Activated T-cell treated with anti-CD3 and anti-CD28 coated beads, Interleukin-2, amount 50 U/mL, for 4 hours (primary cell): ENCODE measurements at regions not wholly inside any gene's neighbourhood (a gene's known extent, or its start where the extent isn't known, plus 50 kb on each side); places are given as distances from the start of the nearest gene placed in this dataset.

Source experiments
- ATAC-seq, 2 donors: fragments of 200-7000 bp; cut with Tn5 transposase; one replicate each; pipeline ENCODE4 v1.10.0; 2021
- DNase-seq: peaks from one replicate; pipeline ENCODE4 v3.0.0-alpha.2; 2020
- H3K27me3 Mint-ChIP-seq: one replicate; pipeline ENCODE4 v1.8.0; 2021; ENCODE audit warnings: low read depth, mixed read lengths
- H3K36me3 Mint-ChIP-seq: one replicate; pipeline ENCODE4 v1.8.0; 2022; ENCODE audit warnings: mixed read lengths; ENCODE audit not compliant: insufficient read depth
- H3K4me1 Mint-ChIP-seq: one replicate; pipeline ENCODE4 v1.8.0; 2021; ENCODE audit warnings: low read depth, mixed read lengths
- H3K4me3 Mint-ChIP-seq: one replicate; pipeline ENCODE4 v1.8.0; 2021; ENCODE audit warnings: mild to moderate bottlenecking, moderate library complexity, mixed read lengths
- H3K9me3 Mint-ChIP-seq: one replicate; pipeline ENCODE4 v1.8.0; 2021; ENCODE audit warnings: mixed read lengths

DNA sequence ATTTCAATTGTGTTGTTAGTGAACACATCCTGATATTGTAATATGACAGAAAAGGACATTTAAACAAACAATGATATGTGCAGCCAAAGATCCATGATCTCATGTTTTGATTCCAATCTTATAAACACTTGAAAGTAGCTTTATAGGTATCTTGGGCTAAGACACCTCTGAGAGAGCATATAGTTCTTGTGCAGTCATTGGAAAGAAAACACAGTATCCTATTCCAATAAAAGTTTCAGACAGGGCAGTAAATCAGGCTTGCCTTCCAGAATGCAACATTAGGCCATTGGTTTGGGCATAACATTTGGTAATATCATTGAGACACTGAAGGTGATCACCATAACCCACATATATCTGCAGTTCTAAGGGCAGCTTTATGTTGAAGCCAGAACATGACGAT is 188.3 kb upstream of the HCCS start:
- H3K36me3 Mint-ChIP-seq: no peaks in the 10 kb centered on the region
- no peaks in the 10 kb centered on the region for H3K4me1 Mint-ChIP-seq
- H3K9me3 Mint-ChIP-seq: peaks cover 7% of the 10 kb centered on the region
- no peak overlapping the region for H3K4me3 Mint-ChIP-seq
- DNase-seq (no peak), ATAC-seq (no peak)
- H3K27me3 Mint-ChIP-seq: no peaks in the 10 kb centered on the region

DNA sequence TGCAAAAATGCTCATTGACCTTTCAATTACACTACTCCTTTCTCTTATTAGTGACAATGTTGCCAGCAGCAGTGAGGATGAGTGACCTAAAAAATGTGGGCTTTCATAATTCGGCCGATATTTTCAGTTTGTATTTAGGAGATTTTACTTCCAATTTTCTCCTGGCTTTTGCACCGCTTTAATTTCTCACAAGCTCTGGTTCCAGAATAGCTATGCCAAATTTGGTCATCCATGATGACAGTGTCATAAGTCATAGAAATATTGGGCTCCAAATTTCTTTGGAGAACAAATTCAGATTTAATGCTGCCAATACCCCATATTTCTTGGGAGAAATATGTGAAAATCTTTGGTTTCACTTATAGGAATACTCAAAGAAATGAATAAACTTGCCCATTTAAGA is 187.7 kb upstream of the HCCS start:
- peaks cover 7% of the 10 kb centered on the region for H3K9me3 Mint-ChIP-seq
- H3K27me3 Mint-ChIP-seq: no peaks in the 10 kb centered on the region
- H3K4me1 Mint-ChIP-seq: no peaks in the 10 kb centered on the region
- H3K36me3 Mint-ChIP-seq: no peaks in the 10 kb centered on the region
- DNase-seq (no peak), ATAC-seq (no peak)
- H3K4me3 Mint-ChIP-seq: no peak overlapping the region

DNA sequence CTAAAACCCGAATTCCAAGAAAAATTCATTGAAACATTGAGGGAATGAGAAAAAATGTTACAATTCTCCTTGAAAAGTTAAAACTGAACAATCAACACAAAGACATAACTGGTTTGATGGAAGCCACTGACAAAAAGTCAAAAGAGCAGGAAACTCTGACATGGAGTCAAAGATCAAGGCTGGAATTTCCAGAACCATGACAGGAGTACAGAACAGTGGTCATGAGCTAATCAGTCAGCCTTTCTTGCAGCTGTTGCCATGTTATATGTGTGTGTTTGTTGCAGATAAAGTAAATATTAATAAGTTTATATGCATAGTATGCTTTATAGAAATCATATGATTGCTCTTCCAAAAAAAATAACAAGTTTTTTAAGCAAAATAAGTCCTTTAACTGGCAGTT is 184.7 kb upstream of the HCCS start:
- DNase-seq: no peak
- Mint-ChIP-seq H3K36me3 (no peaks in the 10 kb centered on the region), H3K27me3 (no peaks in the 10 kb centered on the region), H3K4me3 (no peak overlapping the region), H3K4me1 (no peaks in the 10 kb centered on the region), H3K9me3 (peaks cover 10% of the 10 kb centered on the region)
- ATAC-seq: no peak

DNA sequence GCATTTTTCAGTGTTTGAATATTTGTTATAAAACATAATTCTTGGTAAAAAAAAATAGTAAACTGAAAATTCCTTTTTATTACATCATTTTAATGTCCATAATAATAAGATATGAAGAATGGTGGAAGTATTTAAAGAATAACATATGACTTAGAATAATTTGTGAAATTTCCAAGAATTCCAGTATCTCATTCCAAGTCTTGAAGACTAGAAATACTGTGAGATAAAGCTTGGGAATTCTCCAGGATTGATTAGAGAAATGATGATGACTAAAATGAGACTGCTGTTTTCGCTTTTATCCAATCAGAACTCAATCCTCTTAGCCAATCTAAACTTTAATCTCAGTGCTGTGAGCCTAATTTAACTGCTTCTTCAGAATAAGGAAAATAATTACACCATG is 184.2 kb upstream of the HCCS start:
- no peak for DNase-seq
- H3K4me1 Mint-ChIP-seq: no peaks in the 10 kb centered on the region
- no peaks in the 10 kb centered on the region for H3K36me3 Mint-ChIP-seq
- ATAC-seq: no peak
- H3K4me3 Mint-ChIP-seq: no peak overlapping the region
- H3K9me3 Mint-ChIP-seq: peaks cover 10% of the 10 kb centered on the region
- H3K27me3 Mint-ChIP-seq: no peaks in the 10 kb centered on the region

DNA sequence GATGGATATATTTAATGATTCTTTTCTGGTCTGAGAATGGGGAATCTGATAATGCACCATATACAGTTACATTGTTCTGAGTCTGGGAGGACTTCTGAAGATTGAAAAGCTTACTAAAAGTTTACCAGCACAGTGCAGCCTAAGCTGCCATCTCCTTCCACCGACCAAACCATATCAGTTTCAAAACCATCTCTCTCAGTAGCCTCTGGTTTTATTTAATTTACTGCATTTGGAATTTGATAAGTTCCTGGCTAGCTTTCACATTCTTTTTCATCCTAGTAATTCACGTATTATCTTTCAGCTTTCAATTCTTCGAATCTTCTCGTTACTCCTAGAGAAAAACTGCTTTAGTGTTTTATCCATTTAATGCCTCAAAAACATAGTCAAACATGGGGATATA is 181.4 kb upstream of the HCCS start:
- no peaks in the 10 kb centered on the region for H3K4me1 Mint-ChIP-seq
- H3K9me3 Mint-ChIP-seq: peaks cover 8% of the 10 kb centered on the region
- ATAC-seq (no peak), DNase-seq (no peak)
- H3K27me3 Mint-ChIP-seq: no peaks in the 10 kb centered on the region
- H3K36me3 Mint-ChIP-seq: no peaks in the 10 kb centered on the region
- H3K4me3 Mint-ChIP-seq: no peak overlapping the region

DNA sequence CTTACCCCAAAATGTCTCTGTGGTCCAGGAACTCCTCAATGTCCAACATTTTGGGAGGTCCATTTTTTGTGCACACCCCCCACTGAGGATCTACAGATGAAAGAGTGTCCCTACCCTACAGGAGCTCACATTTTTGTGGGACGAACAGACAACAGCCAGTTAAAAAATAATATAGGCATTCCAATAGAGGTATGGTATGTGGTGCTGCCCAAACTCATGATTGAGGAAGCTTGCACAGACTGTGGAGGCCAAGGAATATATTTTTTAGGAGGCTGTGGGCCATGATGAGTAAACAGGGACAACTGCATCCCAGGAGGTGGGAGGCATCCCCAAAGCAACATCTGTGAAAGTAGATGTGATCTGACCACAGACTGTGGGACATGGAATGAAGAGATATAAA is 181.0 kb upstream of the HCCS start:
- no peak for ATAC-seq
- no peaks in the 10 kb centered on the region for H3K36me3 Mint-ChIP-seq
- H3K4me1 Mint-ChIP-seq: no peaks in the 10 kb centered on the region
- no peak overlapping the region for H3K4me3 Mint-ChIP-seq
- DNase-seq: no peak
- H3K9me3 Mint-ChIP-seq: peaks cover 6% of the 10 kb centered on the region
- H3K27me3 Mint-ChIP-seq: no peaks in the 10 kb centered on the region

DNA sequence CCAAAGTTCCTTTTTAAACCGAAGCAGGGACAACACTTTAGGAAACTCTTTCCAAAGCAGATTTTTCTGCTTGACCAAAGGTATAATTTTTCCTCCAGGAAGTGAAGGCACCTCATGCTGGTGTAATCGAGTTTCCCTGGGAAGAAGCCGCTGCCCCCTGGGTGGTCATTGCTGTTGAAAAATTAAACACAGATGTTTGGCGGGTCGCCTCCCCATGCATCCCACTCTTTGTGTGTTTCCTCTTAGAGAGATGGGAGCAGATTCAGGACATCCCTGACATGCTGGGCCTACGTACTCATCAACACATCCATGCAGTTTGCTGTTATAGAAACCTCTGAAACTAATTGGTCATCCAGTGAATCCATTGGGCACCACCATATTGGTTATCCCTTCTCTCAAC is 179.2 kb upstream of the HCCS start:
- Mint-ChIP-seq H3K27me3 (no peaks in the 10 kb centered on the region), H3K36me3 (no peaks in the 10 kb centered on the region), H3K4me3 (no peak overlapping the region), H3K4me1 (no peaks in the 10 kb centered on the region), H3K9me3 (peaks cover 6% of the 10 kb centered on the region)
- no peak for ATAC-seq
- DNase-seq: no peak

DNA sequence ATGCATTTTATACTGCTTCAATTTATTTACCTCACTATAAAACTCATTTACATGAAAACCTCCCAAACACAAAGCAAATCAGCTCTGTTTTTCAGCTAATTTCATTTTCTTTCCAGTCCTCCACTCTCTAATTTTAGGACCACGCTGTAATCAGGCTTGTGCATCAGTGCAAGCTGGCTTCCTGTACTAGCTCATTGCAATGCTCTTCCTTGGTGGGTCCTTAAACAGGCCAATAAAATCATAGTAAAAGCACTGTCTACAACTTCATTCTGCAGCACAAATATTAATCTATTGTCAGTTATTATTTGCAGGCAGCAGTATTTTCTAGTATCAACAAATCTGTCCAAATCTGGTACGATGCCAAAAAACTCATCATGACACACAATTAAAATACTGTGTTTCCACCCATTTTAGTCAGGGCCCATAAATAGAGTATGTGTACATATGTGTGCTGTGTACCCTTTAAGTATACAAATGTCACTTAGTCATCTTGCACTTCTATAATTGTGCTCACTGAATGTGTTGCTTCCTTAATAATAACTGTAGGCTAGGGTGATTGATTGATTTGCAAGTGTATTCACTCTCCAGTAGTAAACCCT is 178.2 kb upstream of the HCCS start:
- DNase-seq: no peak
- no peak for ATAC-seq
- Mint-ChIP-seq H3K4me3 (no peak overlapping the region), H3K36me3 (no peaks in the 10 kb centered on the region), H3K9me3 (peaks cover 6% of the 10 kb centered on the region), H3K4me1 (no peaks in the 10 kb centered on the region), H3K27me3 (no peaks in the 10 kb centered on the region)

DNA sequence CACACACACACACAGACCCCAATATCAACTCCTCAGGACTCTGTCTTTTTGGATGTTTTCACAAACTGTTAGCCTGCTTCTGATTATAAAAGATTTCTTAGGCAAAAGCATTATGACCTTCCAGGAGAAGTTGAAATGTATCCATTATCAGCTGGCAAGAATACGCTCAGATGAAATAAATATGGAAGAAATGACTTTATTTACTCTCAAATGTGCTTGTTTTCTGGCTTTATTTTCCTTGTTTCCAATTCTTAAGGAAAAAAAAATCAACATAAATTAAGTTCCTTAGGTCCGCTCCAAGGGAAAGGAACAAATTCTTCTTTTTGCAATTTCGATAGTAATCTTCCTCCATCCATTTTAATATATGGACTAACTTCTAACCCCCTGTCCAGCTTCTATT is 175.6 kb upstream of the HCCS start:
- H3K9me3 Mint-ChIP-seq: peaks cover 5% of the 10 kb centered on the region
- no peak overlapping the region for H3K4me3 Mint-ChIP-seq
- no peaks in the 10 kb centered on the region for H3K27me3 Mint-ChIP-seq
- no peak for DNase-seq
- ATAC-seq: no peak
- no peaks in the 10 kb centered on the region for H3K4me1 Mint-ChIP-seq
- no peaks in the 10 kb centered on the region for H3K36me3 Mint-ChIP-seq

DNA sequence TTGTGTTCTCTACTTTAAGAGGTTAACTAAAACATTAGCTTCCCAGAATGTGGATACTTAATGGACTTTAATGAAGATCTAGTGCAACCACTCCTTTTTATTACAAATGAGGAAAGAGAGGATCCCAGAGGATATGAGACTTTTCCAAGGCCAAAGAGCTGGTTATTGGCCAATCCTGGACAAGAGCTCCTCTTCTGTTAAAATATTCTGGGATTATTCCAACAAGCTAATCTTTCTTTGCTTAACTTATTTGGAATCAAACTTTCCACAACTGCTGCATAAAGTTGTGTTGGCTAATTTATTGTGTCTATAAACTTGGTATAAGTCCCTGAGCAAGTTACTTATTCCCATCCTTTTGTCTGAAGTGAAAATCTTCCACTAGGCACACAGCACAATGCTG is 174.2 kb upstream of the HCCS start:
- no peak for DNase-seq
- no peak for ATAC-seq
- Mint-ChIP-seq H3K9me3 (no peaks in the 10 kb centered on the region), H3K4me3 (no peak overlapping the region), H3K36me3 (no peaks in the 10 kb centered on the region), H3K4me1 (no peaks in the 10 kb centered on the region), H3K27me3 (no peaks in the 10 kb centered on the region)

DNA sequence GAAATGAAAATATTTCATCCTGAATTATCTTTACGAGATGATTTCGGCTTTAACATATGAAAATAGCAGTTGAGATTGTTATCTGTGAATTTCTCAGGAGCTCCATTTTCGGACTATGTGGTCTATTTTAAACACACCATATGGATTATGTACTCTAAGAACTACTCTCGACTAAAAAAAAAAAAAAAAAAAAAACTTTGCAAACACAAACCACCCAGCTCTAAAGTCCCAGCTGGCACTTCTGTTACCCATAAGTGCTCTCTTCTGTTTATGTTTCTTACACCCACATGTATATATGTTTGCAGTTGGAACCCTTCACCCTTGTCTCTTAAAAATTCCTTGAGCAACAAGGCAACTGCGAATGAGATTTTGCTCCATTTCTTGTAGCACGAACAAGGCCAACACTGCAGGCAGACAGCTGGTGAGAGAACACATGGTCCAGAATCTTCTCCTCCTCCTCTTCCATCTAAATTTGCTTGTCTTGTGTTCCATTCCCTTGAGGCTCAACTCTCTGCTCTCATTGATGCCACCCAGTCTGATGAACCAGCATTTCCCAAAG is 172.7 kb upstream of the HCCS start:
- DNase-seq: no peak
- H3K36me3 Mint-ChIP-seq: no peaks in the 10 kb centered on the region
- H3K27me3 Mint-ChIP-seq: no peaks in the 10 kb centered on the region
- H3K4me1 Mint-ChIP-seq: no peaks in the 10 kb centered on the region
- H3K9me3 Mint-ChIP-seq: no peaks in the 10 kb centered on the region
- no peak overlapping the region for H3K4me3 Mint-ChIP-seq
- no peak for ATAC-seq

DNA sequence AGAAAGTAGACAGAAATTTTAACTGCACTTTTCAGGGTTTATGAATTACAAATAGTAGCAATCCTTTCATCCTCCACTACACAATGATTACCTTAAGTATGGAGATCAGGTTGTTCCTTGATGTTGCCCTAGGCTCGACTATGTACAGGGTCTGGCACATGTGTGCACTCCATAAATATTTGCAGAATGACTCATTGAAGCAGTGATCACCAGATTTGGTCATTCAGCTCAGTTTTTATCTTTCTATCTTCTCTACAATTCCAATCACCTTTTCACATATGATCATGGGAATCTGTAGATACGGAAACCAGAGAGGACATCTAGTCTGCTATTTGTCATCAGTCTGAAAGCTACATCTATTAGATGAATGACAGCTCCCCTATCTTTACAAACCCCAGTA is 171.7 kb upstream of the HCCS start:
- no peaks in the 10 kb centered on the region for H3K9me3 Mint-ChIP-seq

DNA sequence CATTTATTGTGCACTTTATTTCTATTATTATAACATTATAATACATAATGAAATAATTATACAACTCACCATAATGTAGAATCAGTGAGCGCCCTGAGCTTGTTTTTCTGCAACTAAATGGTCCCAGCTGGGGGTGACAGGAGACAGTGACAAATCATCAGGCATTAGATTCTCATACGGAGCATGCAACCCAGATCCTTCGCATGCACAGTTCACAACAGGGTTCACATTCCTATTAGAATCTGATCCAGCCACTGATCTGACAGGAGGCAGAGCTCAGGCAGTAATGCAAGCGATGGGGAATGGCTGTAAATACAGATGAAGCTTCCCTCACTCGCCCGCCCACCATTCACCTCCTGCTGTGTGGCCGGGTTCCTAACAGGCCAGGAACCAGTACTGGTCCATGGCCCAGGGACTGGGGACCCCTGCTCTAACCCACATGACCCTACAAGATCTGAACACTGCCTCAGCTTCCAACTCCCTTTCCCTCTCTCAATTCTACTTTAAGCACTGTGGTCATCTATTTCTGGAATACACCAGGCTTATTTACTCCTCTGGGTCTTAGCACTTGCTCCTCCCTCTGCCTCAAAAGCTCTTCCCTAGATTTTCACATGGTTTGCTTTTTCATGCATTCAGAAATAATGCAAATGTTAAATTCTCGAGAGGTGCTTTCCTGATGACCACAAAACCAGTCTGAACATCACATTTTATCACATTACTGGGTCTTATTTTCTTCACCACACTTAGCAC is 166.8 kb upstream of the HCCS start:
- no peaks in the 10 kb centered on the region for H3K4me1 Mint-ChIP-seq

More for the DNA sequence above, 171.7 kb upstream of the HCCS start:
- Mint-ChIP-seq H3K27me3 (no peaks in the 10 kb centered on the region), H3K36me3 (no peaks in the 10 kb centered on the region), H3K4me3 (no peak overlapping the region), H3K4me1 (no peaks in the 10 kb centered on the region)
- no peak for DNase-seq
- ATAC-seq: no peak

DNA sequence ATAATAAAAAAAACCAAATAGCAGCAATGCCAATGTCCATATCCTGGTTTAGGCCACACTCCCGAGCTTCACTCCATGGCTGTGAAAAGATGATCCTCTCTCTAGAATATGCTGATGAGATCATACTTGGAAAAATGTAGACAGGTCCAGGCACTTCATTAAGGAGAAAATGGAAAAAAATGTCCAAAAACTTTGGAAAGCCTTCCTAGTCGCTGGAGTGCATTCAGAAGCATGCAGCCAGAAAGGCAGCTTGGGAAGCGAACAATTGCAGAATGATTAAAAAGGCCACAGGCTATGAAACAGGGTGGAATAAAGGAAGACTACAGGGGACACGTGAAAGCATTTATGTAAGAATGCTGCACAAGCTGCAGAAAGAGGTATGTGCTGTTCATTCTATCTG is 165.6 kb upstream of the HCCS start:
- H3K4me3 Mint-ChIP-seq: no peak overlapping the region
- DNase-seq (no peak), ATAC-seq (no peak)
- H3K36me3 Mint-ChIP-seq: no peaks in the 10 kb centered on the region
- no peaks in the 10 kb centered on the region for H3K9me3 Mint-ChIP-seq
- H3K27me3 Mint-ChIP-seq: no peaks in the 10 kb centered on the region
- no peaks in the 10 kb centered on the region for H3K4me1 Mint-ChIP-seq

More for the DNA sequence above, 166.8 kb upstream of the HCCS start:
- H3K9me3 Mint-ChIP-seq: no peaks in the 10 kb centered on the region
- no peak overlapping the region for H3K4me3 Mint-ChIP-seq
- H3K27me3 Mint-ChIP-seq: no peaks in the 10 kb centered on the region
- DNase-seq (no peak), ATAC-seq (no peak)
- no peaks in the 10 kb centered on the region for H3K36me3 Mint-ChIP-seq

DNA sequence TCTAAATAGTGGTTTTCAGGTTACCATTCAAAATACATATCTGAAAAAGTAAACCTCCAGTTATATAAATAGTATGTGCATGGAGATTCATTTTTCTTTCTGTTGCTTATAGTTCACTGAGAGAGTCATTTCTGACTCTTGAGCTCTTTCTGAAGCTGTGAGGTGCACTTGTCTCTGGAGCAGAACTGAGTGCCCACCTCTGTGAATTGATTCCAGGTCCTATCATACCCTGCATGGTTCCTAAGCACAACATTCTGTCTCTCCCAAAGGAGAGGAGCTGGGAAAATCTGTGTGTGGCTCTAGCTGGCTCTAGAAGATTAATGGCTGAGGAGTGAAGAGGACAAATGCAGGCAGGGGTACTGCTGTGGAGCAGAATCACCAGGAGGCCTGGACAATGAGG is 161.6 kb upstream of the HCCS start:
- Mint-ChIP-seq H3K9me3 (peaks cover 7% of the 10 kb centered on the region), H3K4me3 (no peak overlapping the region), H3K27me3 (no peaks in the 10 kb centered on the region), H3K36me3 (no peaks in the 10 kb centered on the region), H3K4me1 (no peaks in the 10 kb centered on the region)
- DNase-seq (no peak), ATAC-seq (no peak)
